Panc1 (cell line): ENCODE measurements at regions not wholly inside any gene's neighbourhood (a gene's known extent, or its start where the extent isn't known, plus 50 kb on each side); places are given as distances from the start of the nearest gene placed in this dataset.

Source experiments
- ATAC-seq: fragments of 200-7000 bp; cut with Tn5 transposase; 2 replicates; pipeline ENCODE4 v1.9.1; 2020; ENCODE audit warnings: mild to moderate bottlenecking, moderate library complexity
- BruUV-seq: library from RNA; stranded (reverse); fragments of 400-500 nt; replicated peaks from 2 replicates; lab custom pipeline; 2021; lab: Mats Ljungman, UMichigan
- CTCF ChIA-PET: fragments of 300-600 bp; sonication (Branson Sonifier 250); formaldehyde crosslinking; loops from one replicate; lab custom pipeline; 2022; ENCODE audit warnings: antibody characterized with exemption; lab: Charles Lee
- POLR2A ChIA-PET: fragments of 300-600 bp; sonication (Branson Sonifier 250); formaldehyde crosslinking; loops from one replicate; lab custom pipeline; 2022; ENCODE audit warnings: antibody characterized with exemption; lab: Charles Lee
- DNase-seq: peaks from one replicate; pipeline ENCODE4 v3.0.0-alpha.2; 2010; ENCODE audit warnings: low read depth, low spot score
- H3K27ac ChIP-seq: 2 replicates; pipeline ENCODE4 v1.5.1; 2011; ENCODE audit warnings: mild to moderate bottlenecking, low read length, inconsistent platforms
- H3K27me3 ChIP-seq: fragments of 200-500 bp; sonication (Bioruptor generic); 2 replicates; pipeline ENCODE4 v1.6.0; 2014; ENCODE audit warnings: low read length, inconsistent platforms; ENCODE audit not compliant: control insufficient read depth, insufficient read depth
- H3K36me3 ChIP-seq: fragments of 200-500 bp; sonication (Bioruptor generic); 2 replicates; pipeline ENCODE4 v1.5.1; 2014; ENCODE audit warnings: inconsistent platforms, mild to moderate bottlenecking, low read length, moderate library complexity; ENCODE audit not compliant: control insufficient read depth, insufficient read depth
- H3K4me1 ChIP-seq: 2 replicates; pipeline ENCODE4 v1.5.1; 2011; ENCODE audit warnings: inconsistent platforms, mild to moderate bottlenecking, low read length, moderate library complexity; ENCODE audit not compliant: control insufficient read depth, insufficient read depth
- H3K4me3 ChIP-seq, 2 experiments: 2 replicates each; pipeline ENCODE4 v1.5.1; 2011 to 2012; ENCODE audit warnings: low read depth in 2 of 2, low read length in 2 of 2, mild to moderate bottlenecking in 2 of 2, inconsistent platforms in 1 of 2, moderate library complexity in 1 of 2
- H3K9me3 ChIP-seq: fragments of 200-500 bp; sonication (Bioruptor generic); 2 replicates; pipeline ENCODE4 v1.5.1; 2014; ENCODE audit warnings: low read depth, mild to moderate bottlenecking, inconsistent platforms, low read length, moderate library complexity; ENCODE audit not compliant: control insufficient read depth, insufficient read depth
- CTCF ChIP-seq: fragments of 450-650 bp; IDR thresholded peaks from 2 replicates; pipeline ENCODE4 v1.5.1; 2017; ENCODE audit warnings: mild to moderate bottlenecking
- POLR2AphosphoS5 ChIP-seq: IDR thresholded peaks from 2 replicates; pipeline ENCODE4 v1.6.1; 2012; ENCODE audit warnings: mild to moderate bottlenecking, low read depth, low read length, moderate library complexity
- REST ChIP-seq, 2 experiments: IDR thresholded peaks; 2 replicates each; pipeline ENCODE4 v1.6.1; 2011 to 2012; ENCODE audit warnings: low read depth in 2 of 2, control low read depth in 1 of 2, low read length in 1 of 2, mild to moderate bottlenecking in 1 of 2, moderate library complexity in 1 of 2; ENCODE audit not compliant: insufficient read depth in 1 of 2
- SIN3A ChIP-seq: IDR thresholded peaks from 2 replicates; pipeline ENCODE4 v1.6.1; 2012; ENCODE audit warnings: low read depth, mild to moderate bottlenecking, low read length, moderate library complexity, borderline replicate concordance; ENCODE audit not compliant: insufficient read depth
- TCF7L2 ChIP-seq: IDR thresholded peaks from 2 replicates; pipeline ENCODE4 v1.6.1; 2011; ENCODE audit warnings: mild to moderate bottlenecking, low read depth, low read length, inconsistent platforms
- in situ Hi-C: cut with HindIII; loops from 2 replicates; pipeline ENCODE4 v1.10.0; 2016; ENCODE audit warnings: low sequenced_read_pairs, low pct_unique_long_range_greater_than_20kb
- intact Hi-C: fragments of 100-400 bp; cut with micrococcal nuclease; formaldehyde crosslinking; loops from one replicate; pipeline ENCODE4 v1.10.0; 2022; ENCODE audit not compliant: unreplicated experiment

- no peak for TF ChIP-seq CTCF
- no peak for TF ChIP-seq POLR2AphosphoS5
- no peak for TF ChIP-seq REST (IDR thresholded peaks at IDR 0.05; ENCODE audit: insufficient read depth in 1 of 2, low read depth in 2 of 2, low read length in 1 of 2)
- TF ChIP-seq TCF7L2, result no peak
- no peak for TF ChIP-seq SIN3A
- intact Hi-C loops (no loop called here), in situ Hi-C loops (no loop called here)
- H3K4me3 ChIP-seq, result no peak overlapping the region
- BruUV-seq, result no TSS peak
- DNase-seq, result no peak
- CTCF ChIA-PET, result no interaction called here
- H3K27me3 ChIP-seq, result no peaks in the 10 kb centered on the region
- no peaks in the 10 kb centered on the region for H3K36me3 ChIP-seq
- POLR2A ChIA-PET, result no interaction called here
- H3K4me1 ChIP-seq, result no peaks in the 10 kb centered on the region
- no peak overlapping the region for H3K27ac ChIP-seq
- H3K9me3 ChIP-seq, result no peaks in the 10 kb centered on the region
- no peak for ATAC-seq
These were observed 184.6 kb upstream of the NBEA start for GRCh38 chr13:34757441-34757840.

- CTCF ChIA-PET, result no interaction called here
- POLR2A ChIA-PET, result interaction anchor here (0.6 kb wide), 1 partner anchor 36 kb away, joined by 4 read pairs; no protein-coding TSS in a partner anchor
These were observed 183.4 kb upstream of the NBEA start for GRCh38 chr13:34758628-34759027.

More at GRCh38 chr13:34758628-34759027, 183.4 kb upstream of the NBEA start:
- TF ChIP-seq CTCF (no peak), SIN3A (no peak), TCF7L2 (no peak), REST (IDR thresholded peaks at IDR 0.05; ENCODE audit: insufficient read depth in 1 of 2, low read depth in 2 of 2, low read length in 1 of 2) (no peak), POLR2AphosphoS5 (no peak)
- intact Hi-C loops, result no loop called here
- no peaks in the 10 kb centered on the region for H3K4me1 ChIP-seq
- ATAC-seq (no peak), DNase-seq (no peak)
- H3K27me3 ChIP-seq, result no peaks in the 10 kb centered on the region
- no peaks in the 10 kb centered on the region for H3K36me3 ChIP-seq
- no peak overlapping the region for H3K27ac ChIP-seq
- no peak overlapping the region for H3K4me3 ChIP-seq
- no TSS peak for BruUV-seq
- in situ Hi-C loops, result no loop called here
- no peaks in the 10 kb centered on the region for H3K9me3 ChIP-seq
